Hepatocyte (in vitro differentiated cells): ENCODE measurements at regions not wholly inside any gene's neighbourhood (a gene's known extent, or its start where the extent isn't known, plus 50 kb on each side); places are given as distances from the start of the nearest gene placed in this dataset.
"Not testable (repeated sequence)": the region's sequence is repeated elsewhere in the genome, so short reads cannot be mapped to it uniquely, and the experiment has no call there.

Source experiments
- DNase-seq: peaks from one replicate; pipeline ENCODE4 v3.0.0-alpha.2; 2016; ENCODE audit warnings: low spot score
- H2AFZ ChIP-seq: fragments of 200-600 bp; sonication (generic); 2 replicates; pipeline ENCODE4 v1.6.0; 2016; ENCODE audit warnings: antibody characterized with exemption, mild to moderate bottlenecking
- H3K27ac ChIP-seq: fragments of 200-600 bp; sonication (generic); 2 replicates; pipeline ENCODE4 v1.5.1; 2016; ENCODE audit warnings: mild to moderate bottlenecking
- H3K27me3 ChIP-seq: fragments of 200-600 bp; sonication (generic); 2 replicates; pipeline ENCODE4 v1.6.1; 2016
- H3K36me3 ChIP-seq: fragments of 200-600 bp; sonication (generic); replicated peaks from 2 replicates; pipeline ENCODE4 v1.5.1; 2016; ENCODE audit warnings: low read depth; ENCODE audit not compliant: insufficient read depth
- H3K4me1 ChIP-seq: fragments of 200-600 bp; sonication (generic); 2 replicates; pipeline ENCODE4 v1.5.1; 2016; ENCODE audit warnings: mild to moderate bottlenecking, moderate library complexity; ENCODE audit not compliant: insufficient read depth
- H3K4me2 ChIP-seq: fragments of 200-600 bp; sonication (generic); 2 replicates; pipeline ENCODE4 v1.6.0; 2016
- H3K4me3 ChIP-seq: fragments of 200-600 bp; sonication (generic); 2 replicates; pipeline ENCODE4 v1.5.1; 2016; ENCODE audit warnings: mild to moderate bottlenecking
- H3K79me2 ChIP-seq: fragments of 200-600 bp; sonication (generic); 2 replicates; pipeline ENCODE4 v1.6.0; 2017; ENCODE audit warnings: mild to moderate bottlenecking
- H3K9me2 ChIP-seq: fragments of 200-600 bp; sonication (generic); replicated peaks from 2 replicates; pipeline ENCODE4 v1.6.0; 2017; ENCODE audit warnings: mild to moderate bottlenecking; ENCODE audit not compliant: insufficient read depth
- H3K9me3 ChIP-seq: fragments of 200-600 bp; sonication (generic); 2 replicates; pipeline ENCODE4 v1.5.1; 2016; ENCODE audit warnings: low read depth, mild to moderate bottlenecking
- H4K20me1 ChIP-seq: fragments of 200-600 bp; sonication (generic); 2 replicates; pipeline ENCODE4 v1.6.0; 2016; ENCODE audit warnings: mild to moderate bottlenecking; ENCODE audit not compliant: insufficient read depth, poor library complexity, severe bottlenecking
- CTCF ChIP-seq: fragments of 200-600 bp; sonication (generic); IDR thresholded peaks from 2 replicates; pipeline ENCODE4 v1.5.1; 2016; ENCODE audit warnings: antibody characterized with exemption, mild to moderate bottlenecking; ENCODE audit not compliant: poor library complexity
- EZH2 ChIP-seq: fragments of 200-600 bp; sonication (generic); IDR thresholded peaks from 2 replicates; pipeline ENCODE4 v1.6.1; 2016; ENCODE audit warnings: antibody characterized with exemption, mild to moderate bottlenecking, borderline replicate concordance
- EZH2phosphoT487 ChIP-seq: fragments of 200-600 bp; sonication (generic); IDR thresholded peaks from one replicate; pipeline ENCODE4 v1.6.1; 2018; ENCODE audit warnings: antibody characterized with exemption, mild to moderate bottlenecking, low read depth, moderate library complexity; ENCODE audit not compliant: unreplicated experiment, severe bottlenecking
- WGBS: methylation state at CpG from one replicate; pipeline ENCODE4 v1.1.6; 2016; ENCODE audit warnings: low lambda C conversion rate; ENCODE audit errors: missing lambda C conversion rate; 5-methylcytosine and 5-hydroxymethylcytosine counted together

DNA sequence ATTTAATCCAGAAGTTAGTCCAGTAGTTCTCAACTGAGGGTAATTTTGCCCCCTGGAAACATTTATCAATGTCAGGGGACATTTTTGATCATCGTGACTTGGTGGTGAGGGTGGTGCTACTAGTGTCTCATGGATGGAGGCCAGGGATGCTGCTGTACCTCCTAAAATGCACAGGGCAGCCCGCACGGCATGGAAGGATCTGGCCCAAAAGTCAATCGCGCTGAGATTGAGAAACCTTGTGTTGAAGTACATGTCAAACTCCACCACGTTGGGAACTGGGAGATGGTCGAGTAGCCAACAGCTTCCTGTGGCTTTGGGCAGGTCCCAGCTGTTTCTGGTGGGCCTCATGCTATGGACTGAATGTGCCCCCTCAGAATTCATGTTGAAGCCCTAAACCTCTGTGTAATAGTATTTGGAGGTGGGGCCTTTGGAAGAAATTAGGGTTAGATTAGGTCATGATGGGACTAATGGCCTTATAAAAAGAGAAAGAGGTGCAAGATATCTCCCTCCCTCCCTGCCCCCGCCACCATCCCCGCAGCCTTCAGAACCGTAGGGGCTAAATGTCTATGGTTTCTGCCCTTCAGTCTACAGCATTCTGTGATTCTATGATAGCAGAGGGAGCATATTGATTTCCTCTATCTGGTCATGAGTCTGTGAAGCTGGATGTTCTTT, 259.7 kb downstream of the MYCN start:
- H2AFZ ChIP-seq = no peak overlapping the region
- no peaks in the 10 kb centered on the region for H3K9me2 ChIP-seq
- no peaks in the 10 kb centered on the region for H3K27me3 ChIP-seq
- H3K79me2 ChIP-seq = no peaks in the 10 kb centered on the region
- no peaks in the 10 kb centered on the region for H3K9me3 ChIP-seq
- no peaks in the 10 kb centered on the region for H3K36me3 ChIP-seq
- no peak for DNase-seq
- TF ChIP-seq CTCF (no peak), EZH2phosphoT487 (no peak), EZH2 (no peak)
- no peaks in the 10 kb centered on the region for H4K20me1 ChIP-seq
- WGBS = 93% methylated on average over 10 of the region's 10 CpGs
- no peak overlapping the region for H3K27ac ChIP-seq
- H3K4me3 ChIP-seq = no peak overlapping the region
- no peak overlapping the region for H3K4me2 ChIP-seq
- H3K4me1 ChIP-seq = no peaks in the 10 kb centered on the region

- not testable (repeated sequence) for H3K9me2 ChIP-seq, H3K9me3 ChIP-seq, H4K20me1 ChIP-seq, H3K27me3 ChIP-seq, H3K4me1 ChIP-seq, H3K27ac ChIP-seq, H3K79me2 ChIP-seq, H3K4me2 ChIP-seq, H3K36me3 ChIP-seq, DNase-seq, H3K4me3 ChIP-seq, H2AFZ ChIP-seq
- WGBS = 98% methylated on average over 5 of the region's 5 CpGs
Observed at GRCh38 chr2:16199241-16199640, 258.9 kb downstream of the MYCN start.

GRCh38 chr2:16198166-16198912, 258.0 kb downstream of the MYCN start:
- Histone ChIP-seq H3K27ac (no peak overlapping the region), H4K20me1 (no peaks in the 10 kb centered on the region), H3K4me3 (no peak overlapping the region), H3K4me1 (no peaks in the 10 kb centered on the region), H3K36me3 (no peaks in the 10 kb centered on the region), H3K79me2 (no peaks in the 10 kb centered on the region), H3K9me3 (no peaks in the 10 kb centered on the region), H3K9me2 (no peaks in the 10 kb centered on the region), H3K27me3 (no peaks in the 10 kb centered on the region), H3K4me2 (no peak overlapping the region), H2AFZ (no peak overlapping the region)
- 80% methylated on average over 9 of the region's 9 CpGs for WGBS
- no peak for DNase-seq
- TF ChIP-seq EZH2 = no peak

- no peak overlapping the region for H2AFZ ChIP-seq
- H3K4me1 ChIP-seq = no peaks in the 10 kb centered on the region
- no peaks in the 10 kb centered on the region for H3K36me3 ChIP-seq
- H4K20me1 ChIP-seq = no peaks in the 10 kb centered on the region
- H3K9me3 ChIP-seq = no peaks in the 10 kb centered on the region
- no peaks in the 10 kb centered on the region for H3K79me2 ChIP-seq
- 79% methylated on average over 8 of the region's 8 CpGs for WGBS
- DNase-seq = no peak
- no peak overlapping the region for H3K27ac ChIP-seq
- H3K9me2 ChIP-seq = no peaks in the 10 kb centered on the region
- no peak overlapping the region for H3K4me2 ChIP-seq
- H3K4me3 ChIP-seq = no peak overlapping the region
- no peak for TF ChIP-seq CTCF
- TF ChIP-seq EZH2 = no peak
- no peak for TF ChIP-seq EZH2phosphoT487
- H3K27me3 ChIP-seq = no peaks in the 10 kb centered on the region
Observed at GRCh38 chr2:16197504-16198147, 257.3 kb downstream of the MYCN start.
